HUES64 (cell line): ENCODE measurements at regions not wholly inside any gene's neighbourhood (a gene's known extent, or its start where the extent isn't known, plus 50 kb on each side); places are given as distances from the start of the nearest gene placed in this dataset.

ENCODE experiments used
- H3K27ac ChIP-seq: 2 replicates; pipeline ENCODE4 v1.7.0; 2013; ENCODE audit warnings: low read depth, low read length, inconsistent platforms
- H3K27me3 ChIP-seq: 2 replicates; pipeline ENCODE4 v1.6.1; 2013; ENCODE audit warnings: mild to moderate bottlenecking, low read length; ENCODE audit not compliant: insufficient read depth
- H3K36me3 ChIP-seq: 2 replicates; pipeline ENCODE4 v1.6.1; 2013; ENCODE audit warnings: mild to moderate bottlenecking, low read length; ENCODE audit not compliant: insufficient read depth
- H3K4me1 ChIP-seq: 2 replicates; pipeline ENCODE4 v1.6.1; 2013; ENCODE audit warnings: mild to moderate bottlenecking, low read length, moderate library complexity; ENCODE audit not compliant: insufficient read depth
- H3K4me3 ChIP-seq: 2 replicates; pipeline ENCODE4 v1.5.1; 2013; ENCODE audit warnings: mild to moderate bottlenecking, low read length, moderate library complexity
- H3K9ac ChIP-seq: 2 replicates; pipeline ENCODE4 v1.6.1; 2013; ENCODE audit warnings: mild to moderate bottlenecking, low read depth, low read length
- H3K9me3 ChIP-seq: 2 replicates; pipeline ENCODE4 v1.6.1; 2013; ENCODE audit warnings: low read depth, low read length; ENCODE audit not compliant: insufficient read depth
- WGBS: fragments of 150-250, 120-280 bp; methylation state at CpG from one replicate; pipeline ENCODE4 v1.1.7; 2013; ENCODE audit warnings: missing lambda C conversion rate; 5-methylcytosine and 5-hydroxymethylcytosine counted together

DNA sequence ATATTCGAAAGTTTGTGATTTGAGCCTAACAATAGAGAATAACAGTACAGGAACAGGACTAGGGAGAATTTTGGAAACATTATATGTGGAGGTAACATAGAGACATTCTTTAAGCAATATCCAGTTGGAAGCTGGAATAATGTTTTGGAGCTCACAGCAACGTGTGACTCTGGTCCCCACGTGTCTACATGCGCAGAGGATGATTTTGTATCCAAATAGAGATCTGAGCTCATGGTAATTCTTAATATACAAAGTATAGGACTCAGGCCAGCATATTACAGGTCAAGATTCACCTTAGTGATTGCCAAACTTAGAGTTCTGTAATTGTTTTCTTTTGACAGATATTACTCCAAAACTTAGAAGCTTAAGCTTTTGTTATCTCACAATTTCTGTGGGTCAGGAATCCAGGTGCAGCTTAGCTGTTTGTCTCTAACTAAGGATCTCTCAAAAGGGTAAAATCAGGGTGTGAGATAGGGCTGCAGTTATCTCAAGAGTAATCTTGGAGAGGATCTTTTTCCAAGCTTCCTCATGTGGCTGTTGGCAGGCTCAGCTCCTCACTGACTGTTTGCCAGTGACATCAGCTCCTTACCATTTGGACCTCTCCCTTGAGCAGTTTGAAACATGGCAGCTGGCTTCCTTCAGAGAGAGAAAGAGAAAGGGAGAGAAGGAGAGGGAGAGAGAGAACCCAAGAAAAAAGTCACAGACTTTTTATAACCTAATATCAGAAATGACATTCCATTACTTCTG is 272.0 kb upstream of the ZNF462 start:
- H3K4me3 ChIP-seq: no peak overlapping the region
- no peaks in the 10 kb centered on the region for H3K36me3 ChIP-seq
- H3K9ac ChIP-seq: no peak overlapping the region
- no peaks in the 10 kb centered on the region for H3K27me3 ChIP-seq
- no peak overlapping the region for H3K27ac ChIP-seq
- H3K9me3 ChIP-seq: no peaks in the 10 kb centered on the region
- H3K4me1 ChIP-seq: peaks cover 22% of the 10 kb centered on the region; the same call in 1 of the 2 replicates
- 95% methylated on average over 4 of the region's 4 CpGs for WGBS

DNA sequence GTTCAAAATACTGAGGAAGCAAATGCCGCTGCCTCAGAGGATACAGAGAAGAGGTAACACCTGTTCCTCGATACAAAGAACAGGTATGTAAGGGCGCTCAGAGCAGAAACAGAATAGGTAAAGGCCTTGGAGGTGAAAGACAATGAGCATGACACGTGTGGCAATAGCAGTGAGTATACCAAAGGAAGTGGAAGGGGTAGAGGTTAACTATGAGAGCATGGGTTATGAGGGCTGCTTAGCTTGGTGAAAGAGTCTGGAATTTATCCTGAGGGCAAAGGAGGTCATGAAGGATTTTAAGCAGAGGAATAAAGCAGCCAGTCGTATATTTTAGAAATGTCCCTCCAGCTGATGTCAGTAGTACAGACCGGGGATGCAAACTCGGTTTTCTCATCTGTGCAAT is 269.8 kb upstream of the ZNF462 start:
- Histone ChIP-seq H3K4me3 (no peak overlapping the region), H3K9ac (no peak overlapping the region), H3K36me3 (no peaks in the 10 kb centered on the region), H3K27ac (no peak overlapping the region), H3K9me3 (no peaks in the 10 kb centered on the region), H3K27me3 (no peaks in the 10 kb centered on the region), H3K4me1 (peaks cover 11% of the 10 kb centered on the region; the same call in 1 of the 2 replicates)
- WGBS: 89% methylated on average over 7 of the region's 7 CpGs

GRCh38 chr9:106596984-106597383 is 266.0 kb upstream of the ZNF462 start:
- WGBS: 92% methylated on average over 4 of the region's 4 CpGs
- Histone ChIP-seq H3K4me1 (no peaks in the 10 kb centered on the region), H3K27me3 (no peaks in the 10 kb centered on the region), H3K4me3 (no peak overlapping the region), H3K9ac (no peak overlapping the region), H3K9me3 (no peaks in the 10 kb centered on the region), H3K27ac (no peak overlapping the region), H3K36me3 (no peaks in the 10 kb centered on the region)

GRCh38 chr9:106600955-106601560 is 261.9 kb upstream of the ZNF462 start:
- no peak overlapping the region for H3K27ac ChIP-seq
- peaks cover 9% of the 10 kb centered on the region for H3K9me3 ChIP-seq
- no peaks in the 10 kb centered on the region for H3K27me3 ChIP-seq
- no peak overlapping the region for H3K4me3 ChIP-seq
- no peaks in the 10 kb centered on the region for H3K36me3 ChIP-seq
- WGBS: 91% methylated on average over 4 of the region's 4 CpGs
- H3K4me1 ChIP-seq: no peaks in the 10 kb centered on the region
- H3K9ac ChIP-seq: no peak overlapping the region

GRCh38 chr9:106602344-106602743 is 260.6 kb upstream of the ZNF462 start:
- no peaks in the 10 kb centered on the region for H3K4me1 ChIP-seq
- 79% methylated on average over 1 of the region's 1 CpG for WGBS
- H3K9me3 ChIP-seq: peaks cover 9% of the 10 kb centered on the region
- H3K36me3 ChIP-seq: no peaks in the 10 kb centered on the region
- no peak overlapping the region for H3K27ac ChIP-seq
- H3K4me3 ChIP-seq: no peak overlapping the region
- no peak overlapping the region for H3K9ac ChIP-seq
- H3K27me3 ChIP-seq: no peaks in the 10 kb centered on the region

DNA sequence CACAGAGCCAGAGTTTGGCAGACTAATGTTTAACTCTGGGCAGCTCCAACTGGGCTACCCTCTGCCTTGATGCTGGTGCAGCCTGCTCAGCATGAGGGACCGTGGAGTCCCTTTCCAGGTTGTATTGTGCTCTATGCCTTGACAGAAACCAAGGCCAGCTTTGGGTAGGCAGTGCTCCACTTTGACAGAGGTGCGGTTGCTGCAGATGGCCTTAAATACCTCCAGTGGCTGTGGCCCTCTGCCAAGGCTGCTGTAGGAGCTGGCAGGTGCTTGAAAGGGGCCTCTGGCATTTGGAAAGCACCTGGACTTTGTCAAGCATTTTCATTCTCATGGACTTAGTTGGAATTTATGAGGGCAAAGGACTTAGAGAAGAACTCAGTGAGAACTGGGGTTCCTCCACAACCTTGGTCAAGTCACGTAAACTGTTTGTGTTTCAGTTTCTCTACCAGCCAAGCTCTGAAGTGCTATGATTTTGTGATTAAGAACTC is 249.7 kb upstream of the ZNF462 start:
- WGBS: 93% methylated on average over 3 of the region's 3 CpGs
- peaks cover 9% of the 10 kb centered on the region; the same call in 1 of the 2 replicates for H3K4me1 ChIP-seq

GRCh38 chr9:106615118-106615889 is 247.7 kb upstream of the ZNF462 start:
- Histone ChIP-seq H3K9me3 (no peaks in the 10 kb centered on the region), H3K4me1 (peaks cover 13% of the 10 kb centered on the region; the same call in 1 of the 2 replicates), H3K27me3 (no peaks in the 10 kb centered on the region), H3K4me3 (no peak overlapping the region), H3K36me3 (no peaks in the 10 kb centered on the region), H3K9ac (no peak overlapping the region), H3K27ac (no peak overlapping the region)
- WGBS: 92% methylated on average over 7 of the region's 7 CpGs

More for the DNA sequence above, 249.7 kb upstream of the ZNF462 start:
- Histone ChIP-seq H3K4me3 (no peak overlapping the region), H3K36me3 (no peaks in the 10 kb centered on the region), H3K27me3 (no peaks in the 10 kb centered on the region), H3K27ac (no peak overlapping the region), H3K9ac (no peak overlapping the region), H3K9me3 (no peaks in the 10 kb centered on the region)

DNA sequence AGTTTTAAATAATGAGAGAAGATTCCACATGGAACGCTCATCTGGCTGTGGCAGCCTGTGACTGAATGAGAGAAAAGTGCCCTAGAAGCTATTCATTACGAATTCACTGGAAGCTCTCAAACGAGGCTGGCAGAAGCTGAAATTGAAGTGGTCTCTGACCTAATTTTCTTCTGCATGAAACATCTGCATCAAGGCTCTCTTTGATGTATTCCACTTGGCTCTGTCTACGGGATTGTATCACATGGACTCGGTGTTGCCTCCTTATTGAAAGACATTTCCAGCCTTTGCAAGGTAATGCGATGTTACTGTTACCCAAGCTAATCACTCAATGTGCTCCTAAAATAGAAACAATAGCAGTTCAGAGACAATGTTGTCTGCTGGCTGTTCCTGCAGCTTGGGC is 246.9 kb upstream of the ZNF462 start:
- 86% methylated on average over 6 of the region's 6 CpGs for WGBS
- no peak overlapping the region for H3K4me3 ChIP-seq

DNA sequence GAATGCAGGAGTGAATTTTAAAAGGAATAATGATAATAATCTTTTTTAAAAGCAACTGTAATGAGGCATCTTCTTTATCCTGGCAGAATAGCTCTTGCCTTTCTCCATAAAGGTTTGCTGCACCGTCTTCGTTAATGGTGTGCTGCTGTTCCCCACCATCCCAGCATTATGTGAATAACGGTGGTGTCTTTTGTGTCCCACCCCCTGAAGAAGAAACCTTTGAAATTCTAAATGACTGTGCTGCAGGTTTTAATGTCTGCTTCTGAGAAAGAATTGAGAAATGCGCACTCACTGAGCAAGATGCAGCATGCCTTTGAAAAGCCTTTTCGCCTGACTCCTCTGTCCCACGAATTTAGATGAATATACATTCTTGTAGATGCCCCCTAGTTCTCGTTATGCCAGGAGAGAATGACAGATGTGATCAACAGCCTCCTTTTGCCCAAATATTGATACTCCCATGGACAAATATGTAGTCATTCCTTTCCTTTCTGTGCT is 246.1 kb upstream of the ZNF462 start:
- H3K27ac ChIP-seq: no peak overlapping the region
- H3K36me3 ChIP-seq: no peaks in the 10 kb centered on the region
- H3K9ac ChIP-seq: no peak overlapping the region
- H3K4me3 ChIP-seq: no peak overlapping the region
- no peaks in the 10 kb centered on the region for H3K9me3 ChIP-seq
- 66% methylated on average over 7 of the region's 7 CpGs for WGBS
- H3K27me3 ChIP-seq: 0 out of 2 replicates have a peak, but pooled peaks cover 2% of the 10 kb centered on the region
- H3K4me1 ChIP-seq: peaks cover 28% of the 10 kb centered on the region

More for the DNA sequence above, 246.9 kb upstream of the ZNF462 start:
- no peak overlapping the region for H3K9ac ChIP-seq
- no peaks in the 10 kb centered on the region for H3K36me3 ChIP-seq
- H3K27ac ChIP-seq: no peak overlapping the region
- peaks cover 20% of the 10 kb centered on the region for H3K4me1 ChIP-seq
- H3K27me3 ChIP-seq: 0 out of 2 replicates have a peak, but pooled peaks cover 2% of the 10 kb centered on the region
- no peaks in the 10 kb centered on the region for H3K9me3 ChIP-seq

GRCh38 chr9:106619211-106619610 is 243.8 kb upstream of the ZNF462 start:
- peaks cover 32% of the 10 kb centered on the region for H3K4me1 ChIP-seq
- H3K9ac ChIP-seq: no peak overlapping the region
- H3K9me3 ChIP-seq: no peaks in the 10 kb centered on the region
- 0 out of 2 replicates have a peak, but pooled peaks cover 2% of the 10 kb centered on the region for H3K27me3 ChIP-seq
- no peaks in the 10 kb centered on the region for H3K36me3 ChIP-seq
- 95% methylated on average over 1 of the region's 1 CpG for WGBS
- no peak overlapping the region for H3K27ac ChIP-seq
- no peak overlapping the region for H3K4me3 ChIP-seq

DNA sequence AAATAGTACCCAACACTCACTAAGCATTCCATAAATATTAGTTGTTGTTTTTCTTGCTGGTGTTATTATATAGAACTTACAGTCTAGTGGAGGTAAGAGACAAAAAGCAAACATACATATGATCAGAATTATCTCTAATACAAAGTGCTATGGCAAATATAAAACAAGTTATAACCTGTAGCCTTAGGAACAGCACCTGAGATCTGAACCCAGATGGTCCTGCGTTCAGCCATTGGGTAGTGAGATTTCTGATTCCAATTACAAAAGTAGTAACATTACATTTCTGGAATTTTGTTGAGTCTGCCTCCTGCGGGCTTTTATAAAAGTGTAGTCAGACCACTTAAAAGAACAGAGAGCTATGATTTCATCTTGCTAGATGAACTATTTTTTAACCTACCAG is 242.9 kb upstream of the ZNF462 start:
- H3K4me1 ChIP-seq: peaks cover 32% of the 10 kb centered on the region
- H3K27ac ChIP-seq: no peak overlapping the region
- 0 out of 2 replicates have a peak, but pooled peaks cover 2% of the 10 kb centered on the region for H3K27me3 ChIP-seq
- H3K36me3 ChIP-seq: no peaks in the 10 kb centered on the region
- no peaks in the 10 kb centered on the region for H3K9me3 ChIP-seq
- WGBS: 100% methylated on average over 1 of the region's 2 CpGs
- no peak overlapping the region for H3K4me3 ChIP-seq
- H3K9ac ChIP-seq: no peak overlapping the region
